ENCODE measurements at regions not wholly inside any gene's neighbourhood (a gene's known extent, or its start where the extent isn't known, plus 50 kb on each side); places are given as distances from the start of the nearest gene placed in this dataset.
A peak's percentile ranks its signal among the peaks of the same experiment; 100 is the strongest.

DNA sequence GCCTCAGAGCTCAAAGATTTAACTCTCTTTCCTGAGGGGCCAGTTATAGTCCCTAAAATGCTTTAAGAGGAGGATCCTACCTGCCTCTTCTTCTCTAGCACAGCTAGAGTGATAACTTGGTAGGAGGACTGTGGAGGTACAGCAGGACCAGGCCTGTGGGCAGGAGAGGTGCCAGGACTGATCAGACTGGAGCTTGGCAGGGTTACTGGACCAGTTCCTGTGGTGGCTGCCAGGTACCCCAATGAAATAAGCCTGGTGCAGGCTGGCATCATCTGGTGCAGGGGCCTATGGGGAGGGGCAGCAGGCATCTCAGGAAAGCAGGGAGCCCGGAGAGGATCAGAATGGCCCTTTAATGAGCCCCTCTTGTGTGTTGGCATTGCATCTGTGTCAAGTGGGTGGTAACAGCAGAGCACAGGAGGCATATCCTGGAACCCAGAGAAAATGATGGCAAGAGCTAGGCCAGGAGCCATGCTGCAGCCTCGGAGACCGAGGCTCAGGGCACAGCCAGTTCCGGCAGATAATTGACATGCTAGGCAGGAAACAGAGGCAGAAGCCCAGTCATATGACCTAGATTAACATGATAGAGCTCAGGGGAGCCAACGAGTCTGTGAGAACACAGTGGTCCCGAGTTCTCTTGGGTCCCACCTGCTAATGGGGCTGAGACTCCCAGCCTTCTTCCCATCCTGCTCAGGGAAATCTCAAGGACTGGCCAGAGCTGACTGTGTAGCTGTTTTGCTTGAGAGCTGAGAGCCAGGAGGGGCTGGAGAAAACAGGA lies 187.5 kb upstream of the ZBED5 start:
- DNase-seq (ENCODE audit: low read depth in 1 of 2, low spot score in 1 of 2) = no peak

DNA sequence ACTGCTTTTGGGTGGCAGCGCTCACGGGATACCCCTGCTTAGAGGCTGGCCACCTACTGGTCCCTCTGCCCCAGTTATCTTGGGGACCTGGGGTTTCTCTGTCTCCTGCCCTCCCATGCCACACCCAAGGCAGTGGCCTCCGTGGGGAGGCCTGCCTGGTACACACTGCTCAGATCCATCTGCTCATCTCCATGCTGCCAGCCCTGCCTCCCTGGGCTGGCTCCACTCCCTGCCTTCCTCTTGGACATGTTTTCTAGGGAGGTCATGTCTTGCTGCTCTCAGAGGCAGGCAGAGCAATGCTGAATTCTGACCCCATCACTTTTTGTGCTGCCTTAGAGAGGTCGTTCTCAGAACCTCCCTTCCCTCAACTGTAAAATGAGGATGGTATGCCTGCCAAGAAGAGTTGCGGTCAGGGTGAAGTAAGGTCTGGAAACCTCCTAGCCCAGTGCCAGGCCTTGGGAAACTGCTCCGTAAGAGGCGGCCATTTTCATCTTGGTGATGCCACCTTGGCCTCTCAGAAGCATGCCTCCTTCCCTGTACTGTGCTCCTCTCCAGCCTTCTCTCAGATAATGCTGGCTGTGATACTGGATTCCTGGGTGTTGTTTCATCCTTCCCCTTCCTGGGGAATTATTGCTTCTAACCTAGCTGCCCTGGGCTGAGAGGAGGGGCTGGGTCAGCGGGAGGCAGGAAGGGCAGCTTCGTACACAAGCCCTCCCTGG lies 186.4 kb upstream of the ZBED5 start:
- no peak for DNase-seq (ENCODE audit: low read depth in 1 of 2, low spot score in 1 of 2)

DNA sequence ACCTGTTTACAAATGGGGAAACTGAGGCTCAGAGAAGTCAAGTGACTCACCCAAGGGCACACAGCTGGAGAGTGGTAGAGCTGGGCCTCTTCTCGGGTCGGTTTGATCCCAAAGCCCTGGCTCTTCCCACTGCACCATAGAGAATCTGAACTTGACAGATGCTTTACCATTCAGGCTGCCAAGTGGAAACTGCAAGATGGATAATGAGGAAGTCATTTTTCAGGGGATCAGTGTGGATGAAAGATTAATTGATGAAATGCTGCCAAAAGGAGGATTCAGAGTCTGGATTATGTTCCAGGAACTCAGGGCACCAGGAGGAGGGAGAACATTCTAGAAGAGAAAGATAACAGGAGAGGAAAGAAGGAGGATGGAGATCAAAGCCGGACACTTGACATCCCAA lies 185.9 kb upstream of the ZBED5 start:
- DNase-seq (ENCODE audit: low read depth in 1 of 2, low spot score in 1 of 2) = no peak

DNA sequence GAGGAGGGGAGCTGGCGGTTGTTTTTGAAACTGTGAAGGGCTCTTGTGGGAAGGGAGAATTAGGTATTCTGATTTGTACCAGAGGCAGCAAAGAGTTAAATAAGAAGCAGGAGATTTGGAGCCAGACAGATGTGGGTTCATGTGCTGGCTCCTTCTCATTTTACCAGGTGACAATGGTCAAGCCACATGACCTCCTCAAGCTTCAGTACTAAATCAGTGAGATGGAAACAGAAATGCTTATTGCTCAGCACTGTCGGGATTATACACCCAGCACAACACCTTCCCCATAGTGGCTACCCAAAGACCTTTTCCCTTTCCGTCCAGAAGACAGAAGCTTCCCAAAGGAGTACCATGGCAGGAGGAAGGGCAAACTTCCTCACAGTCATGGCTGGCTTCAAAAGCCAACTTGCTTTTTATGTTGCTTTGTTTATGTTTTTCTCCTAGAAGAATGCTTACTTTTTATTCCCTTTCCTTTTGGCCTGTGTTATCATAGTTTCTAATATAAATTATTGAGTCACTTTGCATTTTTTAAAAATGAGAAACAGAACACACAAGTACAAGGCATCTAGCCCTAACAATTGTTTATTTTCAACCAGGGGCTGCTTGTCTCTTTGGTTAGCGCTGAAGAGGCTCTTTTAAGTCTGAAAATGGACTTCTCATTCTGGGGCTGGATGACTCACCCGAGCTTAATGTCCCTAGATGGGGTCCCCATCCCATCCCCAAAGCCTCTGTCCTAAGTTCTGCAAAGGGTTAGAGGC lies 181.5 kb upstream of the ZBED5 start:
- no peak for DNase-seq (ENCODE audit: low read depth in 1 of 2, low spot score in 1 of 2)

DNA sequence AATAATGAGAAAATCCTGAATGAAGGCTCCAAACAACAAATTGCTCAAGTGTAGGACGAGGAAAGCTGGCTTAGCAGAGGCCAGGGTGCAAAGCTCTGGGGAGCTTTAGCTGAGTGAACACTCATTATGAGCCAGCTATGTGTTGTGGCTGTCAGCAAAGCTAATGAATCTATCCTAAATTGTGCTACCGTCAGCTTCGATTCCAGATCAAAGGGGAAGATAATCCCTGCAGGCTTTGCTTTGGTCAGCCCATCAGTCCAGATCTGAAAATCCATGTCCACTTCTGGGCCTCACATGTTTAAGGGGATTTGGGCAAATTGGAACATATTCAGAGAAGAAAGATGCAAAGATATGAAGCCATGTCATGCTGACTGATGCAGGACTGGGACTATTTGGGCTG lies 180.9 kb upstream of the ZBED5 start:
- DNase-seq (ENCODE audit: low read depth in 1 of 2, low spot score in 1 of 2) = no peak

DNA sequence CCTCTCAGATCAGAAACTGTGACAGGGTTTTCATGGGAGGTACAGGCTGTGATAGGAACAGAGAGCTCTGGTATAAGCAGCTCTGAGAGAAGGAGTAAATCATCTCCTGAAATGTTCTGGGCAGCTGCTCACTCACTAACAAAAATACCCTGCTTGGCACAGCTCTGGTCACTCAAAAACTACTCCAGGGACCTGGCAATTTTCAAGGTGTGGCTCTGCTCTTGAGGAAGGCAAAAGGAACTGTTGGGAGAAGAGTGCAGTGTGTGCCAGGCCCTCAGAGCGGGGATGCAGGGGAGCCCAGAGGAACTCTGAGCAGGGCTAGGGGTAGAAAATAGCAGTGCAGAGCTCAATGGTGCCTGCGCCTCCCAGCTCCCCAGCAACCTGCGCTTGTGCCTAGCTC lies 180.5 kb upstream of the ZBED5 start:
- no peak for DNase-seq (ENCODE audit: low read depth in 1 of 2, low spot score in 1 of 2)

DNA sequence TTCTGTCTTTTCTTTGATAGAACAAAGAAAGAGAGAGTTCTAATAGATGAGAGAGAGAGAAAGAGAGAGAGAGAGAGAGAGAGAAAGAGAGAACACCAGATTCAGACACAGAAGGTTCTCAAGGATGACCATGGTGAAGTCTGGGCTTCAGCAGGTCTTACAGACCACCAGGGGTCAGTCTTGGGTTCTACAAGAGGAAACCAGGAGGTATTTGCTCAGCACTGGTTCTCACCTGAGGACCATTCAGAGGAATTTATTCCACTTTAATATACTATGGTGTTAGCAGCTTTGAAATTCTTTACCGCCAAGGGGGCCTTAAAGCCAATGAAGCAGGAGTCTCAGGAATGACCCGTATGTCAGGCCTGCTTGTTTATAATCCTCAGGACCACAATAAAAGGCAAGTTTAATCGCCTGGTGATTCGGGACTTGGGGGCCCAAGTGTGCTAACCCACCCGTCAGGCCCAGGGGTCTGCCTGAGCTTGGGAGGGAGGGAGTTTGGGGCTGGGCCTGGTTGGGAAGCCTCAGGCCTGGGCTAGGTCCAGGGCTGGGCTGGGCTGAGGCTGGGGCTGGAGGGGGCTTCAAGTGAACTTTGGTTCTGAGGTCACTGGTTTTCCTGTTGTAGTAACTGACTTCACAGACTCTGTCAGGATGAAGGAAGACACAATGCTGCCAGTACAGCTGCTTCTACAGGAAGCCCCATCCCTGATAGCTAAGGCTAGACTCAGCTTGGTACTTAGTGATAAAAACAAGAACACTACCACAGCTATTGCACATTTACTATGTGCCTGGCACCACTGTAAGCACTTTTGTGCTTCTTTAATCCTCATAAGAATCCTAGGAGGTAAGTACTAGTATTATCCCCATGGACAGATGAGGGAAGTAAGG lies 179.2 kb upstream of the ZBED5 start:
- peak in 1 of 2 donors; percentile 29 for DNase-seq (ENCODE audit: low read depth in 1 of 2, low spot score in 1 of 2)

DNA sequence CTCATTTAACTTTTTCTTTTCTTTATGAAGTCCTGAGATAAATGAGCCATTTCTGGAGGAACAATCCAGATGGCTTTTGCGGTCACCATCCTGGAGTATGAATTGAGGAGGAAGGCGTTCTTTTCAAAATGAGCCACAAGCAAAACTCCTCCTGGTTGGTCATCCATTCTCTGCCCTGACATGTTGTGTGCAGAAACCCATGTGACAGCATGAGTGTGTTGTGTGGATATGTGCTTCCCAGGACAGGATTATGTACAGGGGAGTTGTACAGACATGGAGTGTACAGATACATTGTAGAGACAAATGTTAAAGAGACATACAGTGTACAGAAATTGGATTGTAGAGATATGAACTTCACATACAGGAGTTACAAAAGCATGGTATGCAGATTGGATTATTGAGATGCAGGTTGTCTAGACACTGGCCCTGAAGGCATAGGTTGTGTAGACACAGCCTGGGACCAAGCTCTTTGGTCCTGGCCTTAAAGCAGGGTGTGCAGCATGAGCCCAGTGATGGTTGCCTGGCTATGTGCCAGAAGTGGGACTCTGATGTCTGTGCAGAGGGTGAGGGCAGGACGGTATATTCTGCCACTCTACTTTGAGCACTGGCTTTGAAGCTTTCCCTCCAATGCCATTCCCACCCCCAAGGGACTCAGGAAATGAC lies 178.5 kb upstream of the ZBED5 start:
- no peak for DNase-seq (ENCODE audit: low read depth in 1 of 2, low spot score in 1 of 2)

DNA sequence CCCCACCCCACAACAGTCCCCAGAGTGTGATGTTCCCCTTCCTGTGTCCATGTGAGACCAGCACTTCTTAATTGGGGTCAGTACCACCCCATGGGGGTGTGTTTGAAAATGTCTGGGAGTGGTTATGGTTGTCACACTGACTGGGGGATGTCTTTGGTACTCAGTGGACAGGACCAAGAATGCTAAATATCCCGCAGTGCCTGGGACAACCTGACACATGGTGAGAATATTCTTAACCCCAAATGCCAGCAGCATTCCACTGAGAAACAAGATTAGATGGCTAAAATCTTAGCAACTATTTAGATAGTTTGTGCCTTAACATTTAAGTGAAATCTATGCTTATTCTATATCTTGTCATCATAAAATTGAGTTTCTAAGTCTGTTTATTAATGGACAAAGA lies 177.5 kb upstream of the ZBED5 start:
- DNase-seq (ENCODE audit: low read depth in 1 of 2, low spot score in 1 of 2) = no peak

DNA sequence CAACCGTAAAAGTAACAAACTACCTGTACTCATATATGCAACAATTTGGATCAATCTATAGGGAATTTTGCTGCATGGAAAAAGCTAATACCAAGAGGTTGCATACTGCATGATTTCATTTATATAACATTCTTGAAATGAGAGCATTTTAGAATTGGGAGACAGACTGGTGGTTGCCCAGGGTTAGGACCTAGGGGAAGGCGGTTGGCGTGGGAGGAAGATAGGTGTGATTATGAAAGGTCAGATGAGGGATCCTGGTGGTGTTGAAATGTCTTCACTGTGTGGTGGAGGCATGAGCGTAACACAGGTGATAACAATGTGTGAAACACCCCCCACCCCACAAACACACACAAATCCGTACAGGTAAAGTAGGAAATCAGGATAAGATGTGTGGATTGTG lies 176.6 kb upstream of the ZBED5 start:
- no peak for DNase-seq (ENCODE audit: low read depth in 1 of 2, low spot score in 1 of 2)

DNA sequence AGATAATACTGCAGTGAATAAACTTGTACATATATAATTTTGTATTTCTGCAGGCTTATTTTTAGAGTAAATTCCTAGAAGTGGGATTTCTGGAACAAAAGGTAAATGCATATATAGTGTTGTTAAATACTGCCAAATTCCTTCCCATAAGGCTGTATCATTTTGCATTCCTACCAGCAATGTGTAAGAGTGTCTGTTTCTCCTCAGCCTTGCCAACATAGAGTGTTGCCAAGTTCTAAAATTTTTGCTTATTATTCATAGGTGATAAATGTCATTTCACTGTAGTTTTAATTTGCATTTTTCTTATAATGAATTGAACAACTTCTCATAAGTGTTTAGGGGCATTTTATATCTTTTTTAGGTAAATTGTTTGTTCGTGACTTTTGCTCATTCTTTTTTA lies 174.2 kb upstream of the ZBED5 start:
- DNase-seq (ENCODE audit: low read depth in 1 of 2, low spot score in 1 of 2) = no peak

DNA sequence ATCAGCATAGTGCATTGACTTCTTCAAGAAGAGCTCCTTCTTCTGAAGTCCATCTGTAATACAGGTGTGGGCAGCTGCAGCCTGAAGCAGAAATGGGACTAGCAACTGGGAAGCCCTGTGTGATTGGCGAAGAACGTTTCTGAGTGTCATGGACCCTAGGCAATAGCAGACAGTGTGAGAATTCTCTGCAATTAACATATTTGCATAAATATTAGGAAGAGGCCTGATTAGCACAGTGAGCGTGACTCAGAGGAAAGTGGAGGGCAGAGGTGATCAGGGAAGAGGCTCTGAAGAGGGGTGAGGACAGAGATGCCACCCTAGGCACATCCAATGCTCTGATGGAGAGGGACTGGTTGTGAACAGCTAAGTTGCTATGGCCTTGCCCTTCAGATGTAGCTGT lies 171.2 kb upstream of the ZBED5 start:
- no peak for DNase-seq (ENCODE audit: low read depth in 1 of 2, low spot score in 1 of 2)

DNA sequence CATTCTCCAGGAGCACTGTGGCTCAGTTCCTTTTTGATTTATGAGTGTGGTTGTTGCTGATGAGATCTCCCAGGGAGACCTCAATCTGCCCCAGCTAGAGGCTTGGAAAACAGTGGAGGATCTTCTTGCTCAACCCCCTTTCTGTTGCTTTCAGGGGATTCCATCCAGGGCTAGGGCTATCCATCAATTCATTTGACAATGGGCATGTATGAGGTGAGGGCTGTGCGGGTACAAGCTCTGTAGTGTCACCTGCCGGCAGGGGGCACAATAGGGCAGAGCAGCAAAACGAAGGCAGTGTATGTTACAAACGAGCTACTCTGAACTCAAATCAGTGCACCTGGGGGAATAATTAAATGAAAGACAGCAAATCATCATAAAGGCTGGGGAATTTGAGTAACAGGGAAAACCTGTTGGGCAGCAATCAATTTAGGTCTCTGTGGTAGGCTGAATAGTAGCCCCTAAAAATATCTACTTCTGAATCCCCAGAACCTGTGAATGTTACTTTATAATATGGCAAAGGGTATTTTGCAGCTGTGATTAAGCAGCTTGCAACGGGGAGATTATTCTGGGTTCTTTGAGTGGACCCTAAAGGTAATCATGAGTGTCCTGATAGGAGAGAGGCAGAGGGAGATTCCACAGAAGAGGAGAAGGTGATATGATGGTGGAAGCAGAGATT lies 170.3 kb upstream of the ZBED5 start:
- DNase-seq (ENCODE audit: low read depth in 1 of 2, low spot score in 1 of 2) = peak; percentile 48 to 60

DNA sequence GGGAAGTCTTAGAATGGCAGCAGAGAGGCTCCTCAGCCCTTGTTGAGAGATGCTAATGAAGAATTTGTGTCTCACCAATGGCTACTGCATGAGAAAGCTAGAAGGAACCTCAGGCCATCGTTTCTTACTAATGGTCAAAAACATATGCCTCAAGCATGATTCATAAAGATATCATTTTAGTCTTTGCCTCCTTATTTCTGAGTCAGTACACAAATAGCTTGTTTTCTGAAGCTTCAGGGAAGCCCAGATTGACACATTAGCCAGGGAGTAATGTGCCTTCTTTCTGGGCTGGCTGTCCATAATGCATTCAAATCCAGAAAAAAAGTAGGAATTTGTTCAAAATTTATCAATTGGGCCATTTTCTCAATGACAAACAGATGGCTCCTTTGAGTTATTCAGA lies 169.4 kb upstream of the ZBED5 start:
- no peak for DNase-seq (ENCODE audit: low read depth in 1 of 2, low spot score in 1 of 2)

DNA sequence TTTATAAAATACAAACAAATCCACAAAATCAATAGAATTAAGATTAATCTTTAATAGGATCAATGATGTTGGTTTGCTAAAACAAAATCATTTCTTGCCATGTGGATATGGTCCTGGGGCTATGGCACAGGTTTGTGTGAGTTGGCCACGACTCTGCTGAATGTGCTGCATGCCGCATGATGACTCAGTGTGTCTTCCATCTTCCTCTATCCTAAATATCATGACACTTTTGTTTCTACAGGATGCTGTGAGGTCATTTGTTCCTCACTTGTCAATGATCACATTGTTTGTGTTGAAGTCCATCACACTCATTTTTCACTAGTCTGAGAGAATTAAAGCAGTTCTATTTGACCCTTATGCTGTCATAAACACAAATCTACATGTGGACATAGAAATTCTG lies 167.2 kb upstream of the ZBED5 start:
- no peak for DNase-seq (ENCODE audit: low read depth in 1 of 2, low spot score in 1 of 2)

DNA sequence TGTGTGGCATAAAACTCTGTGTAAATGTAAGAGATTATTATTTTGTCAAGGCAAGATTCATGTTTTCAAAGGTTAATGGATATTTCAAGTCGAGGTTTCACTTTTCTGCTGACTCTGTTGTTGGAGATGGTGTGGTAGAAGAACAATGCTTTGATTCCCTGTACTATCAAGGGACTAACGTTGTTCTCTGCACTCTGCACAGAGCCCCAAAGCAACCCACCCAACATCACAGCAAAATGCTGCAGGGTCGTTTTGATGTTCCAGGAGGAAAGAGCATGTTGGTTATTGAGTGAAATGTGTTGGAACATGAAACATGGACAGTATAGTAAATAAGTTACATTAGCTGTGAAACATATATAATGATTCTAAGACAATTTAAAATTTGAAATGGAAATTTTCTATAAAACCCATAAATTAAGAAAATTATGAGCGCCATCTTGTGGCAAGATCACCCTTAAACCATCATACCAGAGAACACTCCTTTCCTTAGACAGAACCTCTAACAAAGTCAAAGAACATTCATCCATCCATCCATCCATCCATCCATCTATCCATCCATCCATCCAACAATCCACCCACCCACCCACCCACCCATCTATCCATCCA lies 164.4 kb upstream of the ZBED5 start:
- peak in 1 of 2 donors; percentile 9 for DNase-seq (ENCODE audit: low read depth in 1 of 2, low spot score in 1 of 2)

DNA sequence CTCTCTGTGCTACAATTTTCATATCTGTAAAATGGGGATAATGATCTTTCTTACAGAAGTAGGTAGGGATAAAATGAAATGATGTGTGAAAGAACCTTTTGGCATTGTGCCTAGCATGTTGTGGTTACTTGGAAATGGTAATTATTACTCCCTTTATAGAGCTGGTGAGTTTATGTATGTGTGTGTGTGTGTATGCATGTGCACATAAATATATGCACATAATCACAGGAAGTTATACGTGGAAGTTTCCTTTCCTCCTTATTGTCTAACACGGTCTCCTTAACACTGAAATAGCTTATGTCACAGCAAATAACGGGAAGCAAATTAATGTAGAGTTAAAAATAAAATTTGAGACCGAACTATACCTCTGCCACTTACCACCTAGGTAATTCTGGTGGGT lies 163.7 kb upstream of the ZBED5 start:
- DNase-seq (ENCODE audit: low read depth in 1 of 2, low spot score in 1 of 2) = no peak

DNA sequence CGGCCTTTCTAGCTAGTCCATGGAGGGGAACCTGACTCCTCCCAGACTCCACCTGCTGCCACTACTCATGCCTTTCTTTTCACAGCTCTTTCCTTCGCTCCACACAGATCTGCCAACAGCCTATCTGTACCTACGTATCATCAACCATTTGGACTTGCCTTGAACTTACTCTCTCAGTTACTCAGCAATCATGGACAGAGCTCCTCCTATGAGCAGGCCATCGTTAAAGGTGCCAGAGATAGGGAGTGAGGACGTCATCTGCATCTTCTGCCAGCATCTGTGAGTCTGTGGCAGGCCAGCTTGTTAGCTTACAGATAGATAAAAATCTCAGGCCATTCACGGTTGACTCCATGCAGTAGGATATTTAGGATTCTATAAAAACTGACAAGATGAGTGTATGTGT lies 162.9 kb upstream of the ZBED5 start:
- no peak for DNase-seq (ENCODE audit: low read depth in 1 of 2, low spot score in 1 of 2)

DNA sequence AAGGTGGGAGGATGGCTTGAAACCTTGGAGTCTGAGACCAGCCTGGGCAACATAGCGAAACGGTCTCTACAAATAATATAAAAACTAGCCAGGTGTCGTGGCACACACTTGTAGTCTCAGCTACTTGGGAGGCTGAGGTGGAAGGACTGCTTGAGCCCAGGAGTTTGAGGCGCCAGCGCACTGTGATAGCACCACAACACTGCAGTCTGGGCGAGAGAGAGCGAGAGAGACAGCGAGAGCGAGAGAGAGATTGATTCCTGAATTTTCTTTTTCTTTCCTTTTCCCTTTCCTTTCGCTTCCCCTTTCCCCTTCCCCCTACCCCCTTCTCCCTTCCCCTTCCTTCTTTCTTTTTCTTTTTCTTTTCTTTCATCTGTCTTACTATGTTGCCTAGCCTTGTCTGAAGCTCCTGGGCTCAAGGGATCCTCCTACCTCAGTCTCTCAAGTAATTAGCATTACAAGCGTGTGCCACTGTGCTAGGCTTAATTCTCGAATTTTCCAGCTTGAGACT lies 162.4 kb upstream of the ZBED5 start:
- DNase-seq (ENCODE audit: low read depth in 1 of 2, low spot score in 1 of 2) = no peak

All from activated CD4-positive, alpha-beta T cell treated with anti-CD3 and anti-CD28 coated beads, Interleukin-2, amount 50 U/mL, for 24 hours (primary cell).